ENCODE measurements at regions not wholly inside any gene's neighbourhood (a gene's known extent, or its start where the extent isn't known, plus 50 kb on each side); places are given as distances from the start of the nearest gene placed in this dataset.

DNA sequence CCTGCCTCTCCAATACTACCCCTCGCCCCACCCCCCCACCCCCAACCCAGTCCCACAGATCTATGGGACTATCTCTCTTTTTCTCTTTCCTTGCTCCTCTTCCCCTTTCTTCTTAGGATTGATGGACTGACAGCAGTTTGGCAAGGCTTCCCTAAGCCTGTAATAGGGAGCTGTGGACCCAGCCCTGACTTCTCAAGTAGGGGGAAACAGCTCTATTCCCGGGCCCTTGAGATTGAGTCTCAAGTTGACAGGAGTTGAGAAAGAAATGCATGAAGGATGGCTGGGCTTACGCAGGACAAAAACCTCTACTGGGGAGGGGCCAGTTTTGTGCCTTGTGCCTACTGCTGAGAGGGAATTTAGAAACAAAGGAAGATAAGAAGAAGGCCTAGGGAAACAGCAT is 60.4 kb downstream of the SMUG1 start:
- Histone ChIP-seq H3K27me3 (ENCODE audit: insufficient read depth, low read length) (no peaks in the 10 kb centered on the region), H3K9me3 (ENCODE audit: low read depth, low read length) (no peaks in the 10 kb centered on the region), H3K79me2 (ENCODE audit: insufficient read depth, low read length) (peaks cover 17% of the 10 kb centered on the region), H3K4me3 (ENCODE audit: insufficient read depth, low read length) (no peak overlapping the region), H3K4me2 (ENCODE audit: insufficient read depth, low read length) (no peak overlapping the region), H3K4me1 (ENCODE audit: insufficient read depth, low read length) (peaks cover 8% of the 10 kb centered on the region), H3K36me3 (ENCODE audit: insufficient read depth, low read length) (peaks cover 16% of the 10 kb centered on the region), H4K20me1 (ENCODE audit: insufficient read depth, low read length) (peaks cover 8% of the 10 kb centered on the region), H2AFZ (ENCODE audit: low read length) (no peak overlapping the region), H3K27ac (ENCODE audit: low read depth, low read length) (no peak overlapping the region)
- TF ChIP-seq, protein P1, sequence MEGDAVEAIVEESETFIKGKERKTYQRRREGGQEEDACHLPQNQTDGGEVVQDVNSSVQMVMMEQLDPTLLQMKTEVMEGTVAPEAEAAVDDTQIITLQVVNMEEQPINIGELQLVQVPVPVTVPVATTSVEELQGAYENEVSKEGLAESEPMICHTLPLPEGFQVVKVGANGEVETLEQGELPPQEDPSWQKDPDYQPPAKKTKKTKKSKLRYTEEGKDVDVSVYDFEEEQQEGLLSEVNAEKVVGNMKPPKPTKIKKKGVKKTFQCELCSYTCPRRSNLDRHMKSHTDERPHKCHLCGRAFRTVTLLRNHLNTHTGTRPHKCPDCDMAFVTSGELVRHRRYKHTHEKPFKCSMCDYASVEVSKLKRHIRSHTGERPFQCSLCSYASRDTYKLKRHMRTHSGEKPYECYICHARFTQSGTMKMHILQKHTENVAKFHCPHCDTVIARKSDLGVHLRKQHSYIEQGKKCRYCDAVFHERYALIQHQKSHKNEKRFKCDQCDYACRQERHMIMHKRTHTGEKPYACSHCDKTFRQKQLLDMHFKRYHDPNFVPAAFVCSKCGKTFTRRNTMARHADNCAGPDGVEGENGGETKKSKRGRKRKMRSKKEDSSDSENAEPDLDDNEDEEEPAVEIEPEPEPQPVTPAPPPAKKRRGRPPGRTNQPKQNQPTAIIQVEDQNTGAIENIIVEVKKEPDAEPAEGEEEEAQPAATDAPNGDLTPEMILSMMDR (IDR thresholded peaks at IDR 0.05; ENCODE audit: extremely low read depth, low read depth, low read length), result no peak
- DNase-seq (ENCODE audit: insufficient read length, low spot score, missing footprints), result peak; percentile 78

DNA sequence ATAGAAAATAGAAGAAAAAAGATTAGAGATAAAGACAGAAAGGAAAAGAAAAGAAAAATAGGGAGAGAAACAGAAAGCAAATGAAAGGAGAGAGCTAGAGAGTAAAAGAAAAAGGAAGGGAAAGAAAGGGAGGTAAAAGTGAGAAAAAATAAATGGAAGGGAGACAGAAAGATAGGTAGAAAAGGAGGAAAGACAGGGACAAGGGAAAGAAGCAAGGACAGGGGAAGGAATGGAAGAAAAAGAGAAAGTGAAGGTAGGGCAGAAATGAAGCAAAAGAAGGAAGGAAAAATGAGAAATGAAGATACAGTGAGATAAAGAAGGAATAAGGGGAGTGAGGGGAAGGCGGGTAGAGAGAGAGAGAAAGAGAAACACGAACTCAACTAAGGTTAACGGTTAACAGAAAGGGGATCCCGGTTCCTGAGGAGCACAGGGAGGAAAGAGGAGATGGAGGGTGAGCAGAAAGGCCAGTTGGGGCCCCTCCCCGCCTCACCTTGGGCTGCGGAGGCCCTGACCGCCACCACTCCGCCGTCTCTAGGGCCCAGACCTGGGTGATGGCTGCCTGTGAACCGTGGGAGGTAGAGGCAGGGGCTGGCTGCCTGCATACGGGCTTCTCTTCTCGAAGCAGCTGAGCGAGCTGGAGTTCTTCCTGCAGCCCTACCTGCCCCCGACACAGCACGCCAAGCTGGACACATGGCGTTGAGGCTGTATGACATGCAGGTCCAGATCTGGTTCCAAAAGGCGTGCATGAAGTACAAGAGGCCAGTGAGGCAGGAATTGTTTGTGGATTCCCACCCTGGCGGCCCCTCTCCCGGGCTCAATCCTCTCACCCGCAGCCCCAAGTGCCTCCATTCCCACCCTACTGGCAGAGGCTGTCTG is 59.5 kb downstream of the SMUG1 start:
- DNase-seq (ENCODE audit: insufficient read length, low spot score, missing footprints), result peak; percentile 53
- peaks cover 17% of the 10 kb centered on the region for H3K79me2 ChIP-seq (ENCODE audit: insufficient read depth, low read length)
- no peak overlapping the region for H3K4me3 ChIP-seq (ENCODE audit: insufficient read depth, low read length)
- H3K27me3 ChIP-seq (ENCODE audit: insufficient read depth, low read length), result no peaks in the 10 kb centered on the region
- no peaks in the 10 kb centered on the region for H3K9me3 ChIP-seq (ENCODE audit: low read depth, low read length)
- H3K27ac ChIP-seq (ENCODE audit: low read depth, low read length), result no peak overlapping the region
- TF ChIP-seq, protein P1 (IDR thresholded peaks at IDR 0.05; ENCODE audit: extremely low read depth, low read depth, low read length), result no peak
- H3K4me1 ChIP-seq (ENCODE audit: insufficient read depth, low read length), result peaks cover 8% of the 10 kb centered on the region
- H4K20me1 ChIP-seq (ENCODE audit: insufficient read depth, low read length), result peaks cover 9% of the 10 kb centered on the region
- peaks cover 16% of the 10 kb centered on the region for H3K36me3 ChIP-seq (ENCODE audit: insufficient read depth, low read length)
- no peak overlapping the region for H3K4me2 ChIP-seq (ENCODE audit: insufficient read depth, low read length)
- H2AFZ ChIP-seq (ENCODE audit: low read length), result no peak overlapping the region
